H9 (cell line): ENCODE measurements at regions not wholly inside any gene's neighbourhood (a gene's known extent, or its start where the extent isn't known, plus 50 kb on each side); places are given as distances from the start of the nearest gene placed in this dataset.

Experiments used
- DNase-seq: peaks from one replicate; pipeline ENCODE4 v3.0.0-alpha.2; 2017
- H2AFZ ChIP-seq: one replicate; pipeline ENCODE4 v1.6.1; 2013; ENCODE audit warnings: mild to moderate bottlenecking, low read length, control low read depth, moderate library complexity
- H2AK5ac ChIP-seq: 2 replicates; pipeline ENCODE4 v1.6.1; 2013; ENCODE audit warnings: low read length, control low read depth, mixed read lengths; ENCODE audit not compliant: insufficient read length
- H2BK120ac ChIP-seq: one replicate; pipeline ENCODE4 v1.6.1; 2013; ENCODE audit warnings: low read depth, mild to moderate bottlenecking, low read length, control low read depth, inconsistent platforms; ENCODE audit not compliant: poor library complexity, severe bottlenecking
- H2BK12ac ChIP-seq: 2 replicates; pipeline ENCODE4 v1.6.1; 2013; ENCODE audit warnings: low read length, control low read depth, mixed read lengths, low read depth; ENCODE audit not compliant: insufficient read length
- H2BK15ac ChIP-seq: 2 replicates; pipeline ENCODE4 v1.6.1; 2013; ENCODE audit warnings: low read depth, low read length, control low read depth
- H2BK20ac ChIP-seq: one replicate; pipeline ENCODE4 v1.6.1; 2013; ENCODE audit warnings: low read depth, mild to moderate bottlenecking, low read length, control low read depth, inconsistent platforms; ENCODE audit not compliant: poor library complexity, severe bottlenecking
- H2BK5ac ChIP-seq: 2 replicates; pipeline ENCODE4 v1.6.1; 2013; ENCODE audit warnings: low read length, control low read depth, mixed read lengths; ENCODE audit not compliant: insufficient read length
- H3K14ac ChIP-seq: 2 replicates; pipeline ENCODE4 v1.6.1; 2013; ENCODE audit warnings: low read length, control low read depth; ENCODE audit not compliant: insufficient read depth
- H3K18ac ChIP-seq: 2 replicates; pipeline ENCODE4 v1.6.1; 2013; ENCODE audit warnings: low read depth, mild to moderate bottlenecking, mixed read lengths, low read length, control low read depth; ENCODE audit not compliant: insufficient read length
- H3K23ac ChIP-seq: 2 replicates; pipeline ENCODE4 v1.6.1; 2013; ENCODE audit warnings: low read length, control low read depth, mixed read lengths, low read depth; ENCODE audit not compliant: insufficient read length
- H3K23me2 ChIP-seq: 2 replicates; pipeline ENCODE4 v1.6.1; 2013; ENCODE audit warnings: low read depth, mild to moderate bottlenecking, mixed read lengths, low read length, control low read depth; ENCODE audit not compliant: insufficient read length, poor library complexity, severe bottlenecking
- H3K27ac ChIP-seq: 2 replicates; pipeline ENCODE4 v1.5.1; 2013; ENCODE audit warnings: low read length, control low read depth, mixed read lengths, low read depth; ENCODE audit not compliant: insufficient read length
- H3K27me3 ChIP-seq: 2 replicates; pipeline ENCODE4 v1.6.1; 2013; ENCODE audit warnings: low read length, control low read depth, inconsistent platforms; ENCODE audit not compliant: insufficient read depth
- H3K4ac ChIP-seq: 2 replicates; pipeline ENCODE4 v1.6.1; 2013; ENCODE audit warnings: low read depth, mild to moderate bottlenecking, control low read depth, inconsistent platforms, low read length, moderate library complexity
- H3K4me1 ChIP-seq: 2 replicates; pipeline ENCODE4 v1.6.1; 2013; ENCODE audit warnings: low read length, control low read depth, inconsistent platforms; ENCODE audit not compliant: insufficient read depth
- H3K4me2 ChIP-seq: 2 replicates; pipeline ENCODE4 v1.6.1; 2013; ENCODE audit warnings: low read length, control low read depth, mixed read lengths; ENCODE audit not compliant: insufficient read length, insufficient read depth
- H3K56ac ChIP-seq: 2 replicates; pipeline ENCODE4 v1.6.1; 2013; ENCODE audit warnings: low read depth, mild to moderate bottlenecking, mixed read lengths, low read length, control low read depth; ENCODE audit not compliant: insufficient read length
- H3K79me1 ChIP-seq: 2 replicates; pipeline ENCODE4 v1.6.1; 2013; ENCODE audit warnings: low read depth, mild to moderate bottlenecking, moderate library complexity, low read length, control low read depth, inconsistent platforms; ENCODE audit not compliant: insufficient read depth, poor library complexity, severe bottlenecking
- H3K79me2 ChIP-seq: 2 replicates; pipeline ENCODE4 v1.6.1; 2013; ENCODE audit warnings: low read length, control low read depth, inconsistent platforms; ENCODE audit not compliant: insufficient read depth
- H3K9ac ChIP-seq: 2 replicates; pipeline ENCODE4 v1.6.1; 2013; ENCODE audit warnings: low read length, control low read depth, mixed read lengths; ENCODE audit not compliant: insufficient read length; ENCODE audit errors: extremely low read depth
- H3K9me3 ChIP-seq: one replicate; pipeline ENCODE4 v1.6.1; 2013; ENCODE audit warnings: low read depth, low read length, inconsistent platforms; ENCODE audit not compliant: control insufficient read depth
- H3T11ph ChIP-seq: one replicate; pipeline ENCODE4 v1.6.1; 2013; ENCODE audit warnings: mild to moderate bottlenecking, low read length, control low read depth, inconsistent platforms
- H4K20me1 ChIP-seq: one replicate; pipeline ENCODE4 v1.6.1; 2013; ENCODE audit not compliant: control insufficient read depth, insufficient read length, insufficient read depth
- H4K5ac ChIP-seq: 2 replicates; pipeline ENCODE4 v1.6.1; 2013; ENCODE audit warnings: low read depth, mild to moderate bottlenecking, mixed read lengths, low read length, control low read depth; ENCODE audit not compliant: insufficient read length
- H4K8ac ChIP-seq: replicated peaks from 2 replicates; pipeline ENCODE4 v1.6.1; 2013; ENCODE audit warnings: low read length, control low read depth, mixed read lengths, low read depth; ENCODE audit not compliant: insufficient read length
- H4K91ac ChIP-seq: 2 replicates; pipeline ENCODE4 v1.6.1; 2013; ENCODE audit warnings: low read depth, mild to moderate bottlenecking, moderate library complexity, mixed read lengths, low read length, control low read depth; ENCODE audit not compliant: insufficient read length
- H3K27ac Mint-ChIP-seq, 3 experiments: 2 replicates in 2 of 3; 3 replicates in 1 of 3; pipeline ENCODE4 v1.8.0; 2020 to 2021; ENCODE audit warnings: mixed read lengths in 3 of 3, mild to moderate bottlenecking in 1 of 3, moderate library complexity in 1 of 3
- H3K27me3 Mint-ChIP-seq: 2 replicates; pipeline ENCODE4 v1.8.0; 2021; ENCODE audit warnings: low read depth, mild to moderate bottlenecking, moderate library complexity, mixed read lengths
- H3K36me3 Mint-ChIP-seq, 3 experiments: 2 replicates in 2 of 3; 3 replicates in 1 of 3; pipeline ENCODE4 v1.8.0; 2020 to 2021; ENCODE audit warnings: low read depth in 3 of 3, mixed read lengths in 3 of 3; ENCODE audit not compliant: insufficient read depth in 1 of 3
- H3K4me1 Mint-ChIP-seq, 2 experiments: 2 replicates each; pipeline ENCODE4 v1.8.0; 2020; ENCODE audit warnings: mixed read lengths in 2 of 2
- H3K4me3 Mint-ChIP-seq, 2 experiments: 2 replicates in 1 of 2; 3 replicates in 1 of 2; pipeline ENCODE4 v1.8.0; 2020 to 2021; ENCODE audit warnings: mild to moderate bottlenecking in 2 of 2, mixed read lengths in 2 of 2, moderate library complexity in 1 of 2
- H3K9me3 Mint-ChIP-seq, 2 experiments: 2 replicates in 1 of 2; 3 replicates in 1 of 2; pipeline ENCODE4 v1.8.0; 2020; ENCODE audit warnings: mild to moderate bottlenecking in 2 of 2, mixed read lengths in 2 of 2, moderate library complexity in 1 of 2
- CTCF ChIP-seq: fragments of 200-600 bp; sonication (generic); conservative IDR thresholded peaks from 3 replicates; pipeline ENCODE4 v1.8.0; 2021; ENCODE audit warnings: antibody characterized with exemption, mild to moderate bottlenecking
- WGBS: extraction: QIAGEN DNeasy Blood & Tissue Kit; methylation state at CpG from one replicate; pipeline ENCODE4 v1.1.7; 2013; ENCODE audit warnings: missing lambda C conversion rate, low lambda C conversion rate, mixed read lengths; ENCODE audit not compliant: insufficient read length; ENCODE audit errors: extremely low coverage; 5-methylcytosine and 5-hydroxymethylcytosine counted together

- Histone ChIP-seq H2AK5ac (no peak overlapping the region), H3K9ac (no peak overlapping the region), H2BK120ac (no peak overlapping the region), H3K23me2 (no peaks in the 10 kb centered on the region), H4K20me1 (no peaks in the 10 kb centered on the region), H3K23ac (no peak overlapping the region), H3K9me3 (no peaks in the 10 kb centered on the region), H2BK15ac (no peak overlapping the region), H3K27ac (no peak overlapping the region), H3K4me1 (no peaks in the 10 kb centered on the region), H3K27me3 (no peaks in the 10 kb centered on the region), H2BK20ac (no peak overlapping the region), H3K4me2 (no peak overlapping the region), H2BK12ac (no peak overlapping the region), H3K56ac (no peak overlapping the region), H3K4ac (no peak overlapping the region), H4K8ac (no peak overlapping the region), H3K18ac (no peak overlapping the region), H2AFZ (no peak overlapping the region), H3K79me1 (no peaks in the 10 kb centered on the region), H3T11ph (no peak overlapping the region), H4K5ac (no peak overlapping the region), H2BK5ac (no peak overlapping the region), H4K91ac (no peak overlapping the region), H3K14ac (no peak overlapping the region), H3K79me2 (no peaks in the 10 kb centered on the region)
- Mint-ChIP-seq H3K4me3 (no peak overlapping the region), H3K9me3 (no peaks in the 10 kb centered on the region; a peak in 1 of 5 replicates), H3K27me3 (no peaks in the 10 kb centered on the region), H3K4me1 (0 out of 4 replicates have a peak, but pooled peaks cover 0 to 6% of the 10 kb centered on the region in 2 experiments), H3K36me3 (no peaks in the 10 kb centered on the region), H3K27ac (no peak overlapping the region)
- no CpG with 5 or more reads among the region's 1 CpG for WGBS
- no peak for TF ChIP-seq CTCF
- DNase-seq: no peak
Measured at GRCh38 chr16:60510208-60510607, 1526.0 kb downstream of the CDH8 start.
